ENCODE measurements at regions not wholly inside any gene's neighbourhood (a gene's known extent, or its start where the extent isn't known, plus 50 kb on each side); places are given as distances from the start of the nearest gene placed in this dataset.

- Histone ChIP-seq H2BK5ac (ENCODE audit: low read depth, low read length) (no peak overlapping the region), H4K8ac (ENCODE audit: extremely low read depth, insufficient read depth, low read length) (no peak overlapping the region), H4K91ac (replicated peaks; ENCODE audit: insufficient read length, low read length) (no peak overlapping the region), H3K36me3 (ENCODE audit: control insufficient read depth in 2 of 4, insufficient read depth in 4 of 4, low read length in 3 of 4) (no peaks in the 10 kb centered on the region), H4K20me1 (replicated peaks in 1 of 2; ENCODE audit: control insufficient read depth in 1 of 2, insufficient read depth in 2 of 2, low read length in 2 of 2) (no peaks in the 10 kb centered on the region), H3K79me1 (ENCODE audit: low read depth, low read length) (no peaks in the 10 kb centered on the region), H3K23me2 (ENCODE audit: low read depth, low read length) (no peaks in the 10 kb centered on the region), H3K9ac (replicated peaks in 1 of 4; ENCODE audit: extremely low read depth in 1 of 4, low read depth in 3 of 4, low read length in 3 of 4) (no peak overlapping the region), H3K56ac (replicated peaks; ENCODE audit: insufficient read length, low read depth, low read length) (no peak overlapping the region), H3K27me3 (replicated peaks in 1 of 4; ENCODE audit: control insufficient read depth in 3 of 4, extremely low read depth in 1 of 4, insufficient read depth in 3 of 4, low read length in 3 of 4) (no peaks in the 10 kb centered on the region), H3K4me3 (ENCODE audit: extremely low read depth in 1 of 4, insufficient read depth in 2 of 4, low read depth in 3 of 4, low read length in 4 of 4) (no peak overlapping the region), H3K14ac (ENCODE audit: insufficient read length) (no peak overlapping the region), H3K27ac (ENCODE audit: low read depth, low read length) (no peak overlapping the region), H2AFZ (ENCODE audit: low read length) (no peak overlapping the region), H3K4me2 (ENCODE audit: insufficient read depth in 1 of 2, low read depth in 2 of 2, low read length in 2 of 2) (no peak overlapping the region), H4K5ac (ENCODE audit: insufficient read length, low read depth, low read length) (no peak overlapping the region), H2BK120ac (replicated peaks; ENCODE audit: low read depth, low read length) (no peak overlapping the region), H3K23ac (ENCODE audit: insufficient read length) (no peak overlapping the region), H3K9me3 (ENCODE audit: insufficient read depth in 2 of 2, low read depth in 1 of 2, low read length in 1 of 2) (no peaks in the 10 kb centered on the region), H2BK12ac (ENCODE audit: low read depth, low read length) (no peak overlapping the region), H3K4ac (replicated peaks; ENCODE audit: insufficient read length, low read depth, low read length) (no peak overlapping the region), H2BK20ac (ENCODE audit: low read length) (no peak overlapping the region), H2BK15ac (ENCODE audit: low read length) (no peak overlapping the region), H2AK5ac (ENCODE audit: low read depth, low read length) (no peak overlapping the region), H3K18ac (ENCODE audit: extremely low read depth, low read length) (no peak overlapping the region), H3K4me1 (replicated peaks in 1 of 4; ENCODE audit: control insufficient read depth in 3 of 4, insufficient read depth in 4 of 4, low read length in 3 of 4) (no peaks in the 10 kb centered on the region), H3K79me2 (ENCODE audit: control insufficient read depth in 1 of 2, insufficient read depth in 2 of 2, low read length in 2 of 2) (no peaks in the 10 kb centered on the region)
- ChIA-PET CTCF (ENCODE audit: partially characterized antibody) (interaction anchor here (0.6 kb wide), 1 partner anchor 885 kb away, joined by 3 read pairs; no protein-coding TSS in a partner anchor), POLR2A (ENCODE audit: partially characterized antibody) (no interaction called here)
- no peak for DNase-seq (ENCODE audit: low read depth in 1 of 2, low spot score in 2 of 2)
- no peak for FAIRE-seq
- 89% methylated on average over 2 of the region's 2 CpGs; no CpG with 5 or more reads in 1 of the 2 experiments for WGBS, 2 experiments (ENCODE audit: extremely low coverage in 1 of 2, insufficient coverage in 1 of 2, insufficient read length in 1 of 2, insufficient replicate concordance in 2 of 2, low coverage in 1 of 2, low lambda C conversion rate in 2 of 2, missing lambda C conversion rate in 1 of 2)
- TF ChIP-seq CEBPB (IDR thresholded peaks at IDR 0.05; ENCODE audit: low read depth, low read length) = no peak
- no peak for TF ChIP-seq GTF2F1 (IDR thresholded peaks at IDR 0.05; ENCODE audit: borderline replicate concordance, low read depth, low read length)
- no peak for TF ChIP-seq CBX5 (IDR thresholded peaks at IDR 0.05; ENCODE audit: low read depth, low read length)
- no peak for TF ChIP-seq POLR2AphosphoS5 (IDR thresholded peaks at IDR 0.05; ENCODE audit: low read depth, low read length)
- TF ChIP-seq CTCF (IDR thresholded peaks at IDR 0.05; ENCODE audit: control extremely low read depth in 1 of 3, insufficient read depth in 1 of 3, low read depth in 1 of 3, low read length in 3 of 3) = no peak
- TF ChIP-seq EP300 (IDR thresholded peaks at IDR 0.05; ENCODE audit: borderline replicate concordance in 1 of 2, low read depth in 2 of 2, low read length in 2 of 2) = no peak
- TF ChIP-seq SP2 (IDR thresholded peaks at IDR 0.05; ENCODE audit: low read length) = no peak
- TF ChIP-seq SIRT6 (IDR thresholded peaks at IDR 0.05; ENCODE audit: low read length) = no peak
- TF ChIP-seq, protein P1, sequence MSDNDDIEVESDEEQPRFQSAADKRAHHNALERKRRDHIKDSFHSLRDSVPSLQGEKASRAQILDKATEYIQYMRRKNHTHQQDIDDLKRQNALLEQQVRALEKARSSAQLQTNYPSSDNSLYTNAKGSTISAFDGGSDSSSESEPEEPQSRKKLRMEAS (IDR thresholded peaks at IDR 0.05) = no peak
- no peak for TF ChIP-seq JUN (IDR thresholded peaks at IDR 0.05; ENCODE audit: low read depth, low read length)
- TF ChIP-seq TAF1 (IDR thresholded peaks at IDR 0.05; ENCODE audit: low read depth, low read length) = no peak
- no peak for TF ChIP-seq SAP30 (IDR thresholded peaks at IDR 0.05; ENCODE audit: insufficient read depth, insufficient replicate concordance, low read length)
Measured at GRCh38 chr2:195057001-195057400, 600.0 kb upstream of the SLC39A10 start.
